ENCODE measurements at regions not wholly inside any gene's neighbourhood (a gene's known extent, or its start where the extent isn't known, plus 50 kb on each side); places are given as distances from the start of the nearest gene placed in this dataset.

DNA sequence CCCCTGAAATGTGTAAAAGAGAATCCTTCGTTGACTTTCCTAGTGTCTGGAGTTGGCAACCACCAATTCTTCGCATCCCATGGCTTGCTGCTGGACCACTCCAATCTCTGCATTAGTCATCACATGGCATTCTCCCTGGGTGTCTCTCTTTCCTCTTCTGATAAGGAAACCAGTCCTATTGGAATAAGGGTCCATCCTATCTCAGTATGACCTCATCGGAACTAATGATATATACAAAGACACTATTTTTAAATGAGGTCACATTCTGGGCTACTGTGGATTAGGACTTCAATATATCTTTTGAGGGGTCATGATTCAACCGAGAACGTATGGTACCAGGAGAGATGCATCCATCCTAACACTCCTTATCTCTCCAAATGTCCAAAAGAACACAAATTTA lies 259.1 kb upstream of the CPEB2 start:
- no peak for DNase-seq
- POLR2A ChIA-PET (ENCODE audit: unreplicated experiment): no interaction called here
- Histone ChIP-seq H3K79me2 (ENCODE audit: low read depth) (no peaks in the 10 kb centered on the region), H3K27ac (no peak overlapping the region), H3K4me1 (replicated peaks; ENCODE audit: insufficient read depth) (no peaks in the 10 kb centered on the region), H2AFZ (no peak overlapping the region), H3F3A (ENCODE audit: insufficient read depth, low read depth) (no peaks in the 10 kb centered on the region), H4K20me1 (ENCODE audit: insufficient read depth) (no peaks in the 10 kb centered on the region), H3K4me3 (no peak overlapping the region), H3K9me3 (ENCODE audit: insufficient read depth, low read depth) (no peaks in the 10 kb centered on the region), H3K36me3 (ENCODE audit: low read depth) (no peaks in the 10 kb centered on the region), H3K9me2 (ENCODE audit: insufficient read depth) (no peaks in the 10 kb centered on the region), H3K4me2 (no peak overlapping the region), H3K27me3 (ENCODE audit: insufficient read depth, low read depth) (no peaks in the 10 kb centered on the region)
- CTCF ChIA-PET: no interaction called here
- no TSS peak for BruUV-seq (replicated peaks)
- TF ChIP-seq EZH2 (IDR thresholded peaks at IDR 0.05; ENCODE audit: low read depth): no peak
- TF ChIP-seq, protein P1, sequence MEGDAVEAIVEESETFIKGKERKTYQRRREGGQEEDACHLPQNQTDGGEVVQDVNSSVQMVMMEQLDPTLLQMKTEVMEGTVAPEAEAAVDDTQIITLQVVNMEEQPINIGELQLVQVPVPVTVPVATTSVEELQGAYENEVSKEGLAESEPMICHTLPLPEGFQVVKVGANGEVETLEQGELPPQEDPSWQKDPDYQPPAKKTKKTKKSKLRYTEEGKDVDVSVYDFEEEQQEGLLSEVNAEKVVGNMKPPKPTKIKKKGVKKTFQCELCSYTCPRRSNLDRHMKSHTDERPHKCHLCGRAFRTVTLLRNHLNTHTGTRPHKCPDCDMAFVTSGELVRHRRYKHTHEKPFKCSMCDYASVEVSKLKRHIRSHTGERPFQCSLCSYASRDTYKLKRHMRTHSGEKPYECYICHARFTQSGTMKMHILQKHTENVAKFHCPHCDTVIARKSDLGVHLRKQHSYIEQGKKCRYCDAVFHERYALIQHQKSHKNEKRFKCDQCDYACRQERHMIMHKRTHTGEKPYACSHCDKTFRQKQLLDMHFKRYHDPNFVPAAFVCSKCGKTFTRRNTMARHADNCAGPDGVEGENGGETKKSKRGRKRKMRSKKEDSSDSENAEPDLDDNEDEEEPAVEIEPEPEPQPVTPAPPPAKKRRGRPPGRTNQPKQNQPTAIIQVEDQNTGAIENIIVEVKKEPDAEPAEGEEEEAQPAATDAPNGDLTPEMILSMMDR (conservative IDR thresholded peaks at IDR 0.05): no peak
- intact Hi-C loops (cut with micrococcal nuclease; ENCODE audit: unreplicated experiment): loop anchor here (10.0 kb wide), 1 partner anchor 1088 kb away; no protein-coding TSS in a partner anchor

DNA sequence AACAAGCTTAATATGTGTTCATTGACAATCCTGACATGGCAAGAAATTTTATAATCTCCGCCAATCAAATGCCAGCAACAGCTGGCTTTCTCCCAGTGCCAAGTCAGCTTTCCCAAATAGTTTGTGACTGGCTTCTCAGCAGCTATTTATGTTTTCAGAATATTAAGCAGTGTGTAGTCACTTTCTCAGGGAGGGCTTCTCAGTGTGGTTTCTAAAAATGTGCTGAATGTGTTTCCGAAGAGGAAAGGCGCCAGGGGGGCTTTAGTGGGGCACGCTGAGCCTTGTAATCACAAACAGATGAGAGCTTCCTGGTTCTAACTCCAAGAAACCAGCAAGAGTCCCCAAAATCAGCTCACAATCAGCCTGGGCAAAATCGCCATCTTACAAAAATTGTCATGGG lies 258.7 kb upstream of the CPEB2 start:
- Histone ChIP-seq H3K79me2 (ENCODE audit: low read depth) (no peaks in the 10 kb centered on the region), H3K27ac (no peak overlapping the region), H2AFZ (no peak overlapping the region), H3K4me3 (no peak overlapping the region), H3K36me3 (ENCODE audit: low read depth) (no peaks in the 10 kb centered on the region), H4K20me1 (ENCODE audit: insufficient read depth) (no peaks in the 10 kb centered on the region), H3F3A (ENCODE audit: insufficient read depth, low read depth) (no peaks in the 10 kb centered on the region), H3K9me3 (ENCODE audit: insufficient read depth, low read depth) (no peaks in the 10 kb centered on the region), H3K4me2 (no peak overlapping the region), H3K4me1 (replicated peaks; ENCODE audit: insufficient read depth) (no peaks in the 10 kb centered on the region), H3K9me2 (ENCODE audit: insufficient read depth) (no peaks in the 10 kb centered on the region), H3K27me3 (ENCODE audit: insufficient read depth, low read depth) (no peaks in the 10 kb centered on the region)
- ChIA-PET POLR2A (ENCODE audit: unreplicated experiment) (no interaction called here), CTCF (no interaction called here)
- TF ChIP-seq, protein P1 (conservative IDR thresholded peaks at IDR 0.05): no peak
- TF ChIP-seq EZH2 (IDR thresholded peaks at IDR 0.05; ENCODE audit: low read depth): no peak
- no peak for DNase-seq
- BruUV-seq (replicated peaks): no TSS peak
- intact Hi-C loops (cut with micrococcal nuclease; ENCODE audit: unreplicated experiment): loop anchor here (10.0 kb wide), 1 partner anchor 1089 kb away; no protein-coding TSS in a partner anchor

DNA sequence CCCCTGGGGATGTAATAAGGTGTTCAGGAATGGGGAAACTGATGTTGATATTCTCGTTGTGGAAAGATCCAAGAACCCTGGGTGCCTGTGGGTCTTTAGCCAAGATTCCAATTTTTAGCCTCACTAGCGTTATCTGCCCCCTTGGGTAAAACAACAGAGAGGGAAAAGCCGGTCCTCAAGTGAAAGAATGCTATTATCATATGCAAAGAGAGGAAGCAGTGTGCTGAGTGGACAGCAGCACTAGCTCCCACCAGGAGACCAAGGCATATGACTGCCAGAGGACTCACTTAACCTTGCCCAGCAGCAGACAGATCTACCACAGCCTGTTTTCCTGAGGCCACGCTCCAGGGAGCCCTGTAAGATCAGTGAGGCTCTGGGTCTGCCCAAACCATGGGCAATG lies 257.9 kb upstream of the CPEB2 start:
- Histone ChIP-seq H3K79me2 (ENCODE audit: low read depth) (no peaks in the 10 kb centered on the region), H3K4me2 (no peak overlapping the region), H3F3A (ENCODE audit: insufficient read depth, low read depth) (no peaks in the 10 kb centered on the region), H3K36me3 (ENCODE audit: low read depth) (no peaks in the 10 kb centered on the region), H3K9me3 (ENCODE audit: insufficient read depth, low read depth) (no peaks in the 10 kb centered on the region), H3K27me3 (ENCODE audit: insufficient read depth, low read depth) (no peaks in the 10 kb centered on the region), H3K4me1 (replicated peaks; ENCODE audit: insufficient read depth) (no peaks in the 10 kb centered on the region), H3K4me3 (no peak overlapping the region), H4K20me1 (ENCODE audit: insufficient read depth) (no peaks in the 10 kb centered on the region), H3K27ac (no peak overlapping the region), H2AFZ (no peak overlapping the region), H3K9me2 (ENCODE audit: insufficient read depth) (no peaks in the 10 kb centered on the region)
- intact Hi-C loops (cut with micrococcal nuclease; ENCODE audit: unreplicated experiment): loop anchor here (10.0 kb wide), 1 partner anchor 1090 kb away; no protein-coding TSS in a partner anchor
- ChIA-PET CTCF (no interaction called here), POLR2A (ENCODE audit: unreplicated experiment) (no interaction called here)
- no TSS peak for BruUV-seq (replicated peaks)
- DNase-seq: no peak
- TF ChIP-seq, protein P1 (conservative IDR thresholded peaks at IDR 0.05): no peak
- TF ChIP-seq EZH2 (IDR thresholded peaks at IDR 0.05; ENCODE audit: low read depth): no peak
